ENCODE measurements at regions not wholly inside any gene's neighbourhood (a gene's known extent, or its start where the extent isn't known, plus 50 kb on each side); places are given as distances from the start of the nearest gene placed in this dataset.

DNA sequence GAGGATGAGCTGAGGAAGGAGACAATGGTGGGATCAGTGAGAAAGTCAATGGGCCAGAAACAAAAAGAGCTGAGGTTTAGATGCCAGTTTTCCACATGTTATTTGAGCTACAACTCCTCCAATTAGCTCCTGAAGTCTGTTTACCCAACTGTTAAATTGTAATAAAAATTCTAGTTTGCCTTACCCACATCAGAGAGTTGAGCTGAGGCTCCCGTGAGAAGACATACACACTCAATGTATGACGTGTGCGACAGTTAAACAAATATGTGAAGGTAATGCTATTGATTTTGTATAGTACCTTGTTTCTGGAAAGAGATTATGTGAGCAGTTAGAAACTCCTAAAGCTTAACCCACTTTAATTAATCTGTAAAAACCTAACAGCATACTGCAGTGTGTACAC is 318.1 kb upstream of the GRM7 start:
- TF ChIP-seq CTCF (IDR thresholded peaks at IDR 0.05 in 8 of 11, conservative IDR thresholded peaks at IDR 0.05 in 3 of 11) (no peak), POLR2A (IDR thresholded peaks at IDR 0.05) (no peak), POLR2AphosphoS5 (IDR thresholded peaks at IDR 0.05) (no peak)

All from spleen (tissue), 7 donors.